Erythroblast (primary cell): ENCODE measurements at regions not wholly inside any gene's neighbourhood (a gene's known extent, or its start where the extent isn't known, plus 50 kb on each side); places are given as distances from the start of the nearest gene placed in this dataset.

Experiments
- DNase-seq, 2 experiments: peaks; one replicate each; lab custom pipeline; 2025; lab: John Stamatoyannopoulos, UW
- GATA1 ChIP-seq: IDR thresholded peaks from 2 replicates; pipeline ENCODE4 v1.6.1; 2011; ENCODE audit warnings: low read depth, mild to moderate bottlenecking, control low read depth, low read length, moderate library complexity
- POLR2A ChIP-seq: IDR thresholded peaks from 2 replicates; pipeline ENCODE4 v1.6.1; 2011; ENCODE audit warnings: mild to moderate bottlenecking, low read length

DNA sequence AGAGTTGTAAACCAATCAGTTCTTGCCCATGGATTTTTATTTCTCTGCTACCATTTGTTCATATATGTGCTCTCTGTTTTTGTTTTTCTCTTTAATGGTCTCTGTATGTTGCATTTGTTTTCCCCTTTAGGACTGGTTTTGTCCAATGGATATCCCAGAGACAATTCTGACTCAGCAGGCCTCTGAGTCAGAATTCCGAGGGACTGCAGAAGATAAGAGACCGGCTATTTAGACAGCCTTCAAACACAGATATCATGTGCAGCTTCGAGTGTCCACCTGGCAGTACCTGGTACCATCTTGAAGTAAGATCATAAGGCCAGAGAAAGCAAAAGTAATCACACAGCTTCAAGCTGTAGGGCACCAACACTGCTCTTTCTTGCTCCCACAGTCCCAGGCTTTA lies 125.5 kb downstream of the ELOVL4 start:
- no peak for TF ChIP-seq POLR2A
- TF ChIP-seq GATA1: no peak

DNA sequence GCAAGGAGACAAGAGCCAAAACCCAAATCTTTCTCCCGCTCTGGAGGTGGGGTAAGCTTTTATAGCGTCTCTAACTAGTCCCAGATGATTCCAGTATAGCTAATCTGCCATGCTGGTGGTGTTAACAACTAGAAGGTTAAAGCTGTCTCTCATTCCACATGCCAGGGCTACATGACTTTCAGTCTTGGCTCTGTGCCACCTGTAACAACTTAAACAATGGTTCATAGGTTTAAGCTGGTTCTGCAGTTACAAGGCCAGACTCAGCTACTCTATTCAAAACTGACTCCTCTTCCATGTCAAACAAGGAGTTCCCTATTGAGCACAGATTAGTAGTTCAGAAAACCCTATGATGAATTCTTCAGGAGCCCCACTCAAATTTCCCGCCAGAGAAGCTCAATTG lies 128.9 kb downstream of the ELOVL4 start:
- TF ChIP-seq POLR2A: no peak
- no peak for TF ChIP-seq GATA1
- DNase-seq: no peak

More for the DNA sequence above, 125.5 kb downstream of the ELOVL4 start:
- no peak for DNase-seq

DNA sequence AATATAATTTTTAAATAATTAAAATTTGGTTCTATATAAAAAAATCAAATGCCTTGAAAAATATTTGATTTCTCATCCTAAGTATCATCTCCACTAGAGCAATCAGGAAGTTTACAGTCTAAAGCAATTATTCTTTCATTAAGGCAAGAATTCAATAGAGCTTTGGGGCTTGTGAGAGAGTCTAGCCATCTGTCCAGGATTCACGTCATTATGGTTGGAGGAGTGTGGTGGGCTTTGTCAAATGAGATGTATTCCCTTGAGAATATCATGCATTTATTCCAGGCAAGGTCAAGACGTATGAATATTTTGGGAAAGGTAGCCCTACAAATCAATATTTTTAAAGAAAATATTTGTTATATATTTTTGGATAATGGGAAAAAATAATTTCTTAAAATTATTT lies 132.4 kb downstream of the ELOVL4 start:
- TF ChIP-seq POLR2A (no peak), GATA1 (no peak)
- DNase-seq: no peak

DNA sequence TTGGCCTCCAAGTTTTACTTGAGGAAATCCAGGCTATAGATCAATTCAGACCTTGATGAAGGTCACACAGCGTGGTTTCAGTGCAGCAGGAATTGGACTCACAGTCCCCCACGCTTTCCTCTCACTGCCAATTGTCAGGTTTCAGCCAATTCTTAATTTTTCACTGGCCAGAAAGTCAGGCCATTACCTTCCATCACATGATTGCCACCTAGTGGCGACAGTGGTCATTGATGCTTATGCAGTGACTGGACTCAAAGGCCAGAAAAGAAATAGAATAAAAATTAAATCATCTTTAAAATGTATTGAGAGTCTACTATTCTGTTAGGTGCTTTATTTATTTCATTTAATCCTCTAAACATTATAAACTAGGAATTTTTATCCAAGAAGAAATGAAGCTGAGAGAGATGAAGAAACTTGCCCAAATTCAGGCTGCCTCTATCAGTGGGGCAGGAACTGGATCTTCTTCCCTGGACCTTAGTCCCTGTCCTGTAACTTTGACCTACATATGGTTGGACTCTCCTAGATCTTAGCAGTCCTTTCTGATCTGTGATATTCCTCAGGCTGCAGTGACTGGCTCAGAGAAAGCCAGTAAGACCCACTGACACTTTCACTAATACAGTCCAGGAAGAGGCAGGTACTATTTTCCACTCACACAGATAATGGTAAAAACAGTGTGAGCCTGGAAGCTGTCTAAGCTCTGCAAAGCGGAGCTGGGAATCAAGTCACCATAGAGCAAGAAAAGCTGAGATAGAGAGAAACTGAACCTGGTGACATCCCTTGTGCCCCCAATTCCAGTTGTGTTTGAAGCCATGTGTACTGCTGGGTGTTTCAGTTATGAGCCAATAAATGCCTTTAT lies 133.3 kb downstream of the ELOVL4 start:
- no peak for TF ChIP-seq GATA1
- TF ChIP-seq POLR2A: no peak
- peak; percentile 54 to 69 for DNase-seq

DNA sequence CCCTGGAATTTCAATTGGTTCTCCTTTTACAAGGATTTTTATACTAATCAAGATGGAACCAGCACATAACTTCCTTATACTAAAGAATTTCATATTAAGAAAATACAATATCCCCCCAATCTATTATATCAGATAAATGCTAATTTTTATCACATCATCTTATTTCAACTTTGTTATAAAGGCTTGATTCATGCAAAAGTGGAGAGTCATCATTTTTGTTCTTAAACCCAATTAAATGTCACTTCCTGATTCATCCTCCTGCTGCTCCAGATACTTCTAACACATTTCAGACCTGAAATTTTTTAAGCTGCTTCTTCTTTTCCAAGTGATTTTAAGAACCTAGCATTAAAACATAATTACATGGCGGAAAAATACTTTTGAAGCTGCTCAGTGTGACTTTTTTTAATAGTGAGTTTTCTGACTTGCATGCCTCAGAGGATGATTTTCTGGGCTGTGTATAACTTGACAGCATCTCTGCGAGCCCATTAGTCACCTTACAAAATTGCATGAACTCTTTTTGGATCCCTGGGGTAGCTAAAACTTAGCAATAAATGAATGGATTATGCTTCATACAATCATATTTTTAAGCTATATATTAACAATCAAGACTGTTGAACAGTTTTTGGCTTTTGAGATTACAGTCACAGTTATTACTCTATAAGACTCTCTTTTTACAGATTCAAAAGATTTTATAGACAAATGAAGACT lies 134.1 kb downstream of the ELOVL4 start:
- TF ChIP-seq POLR2A (no peak), GATA1 (no peak)
- DNase-seq: no peak

DNA sequence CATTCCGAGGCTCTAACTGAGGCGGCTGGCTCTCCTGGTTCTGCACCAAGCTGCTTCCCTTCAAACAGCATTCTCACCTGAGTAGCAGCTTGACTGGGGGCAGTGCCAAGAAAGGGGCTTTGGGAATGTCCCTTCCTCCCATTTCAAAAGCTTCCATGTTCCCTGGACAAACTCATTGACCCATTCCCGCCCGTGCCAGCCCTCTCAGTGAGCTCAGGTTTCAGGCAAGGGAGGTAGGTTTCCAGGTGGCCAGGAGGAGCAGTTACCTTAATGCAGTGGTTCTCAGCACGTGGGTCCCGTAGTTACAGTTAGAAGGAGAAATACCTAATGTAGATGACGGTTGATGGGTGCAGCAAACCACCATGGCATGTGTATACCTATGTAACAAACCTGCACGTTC lies 135.2 kb downstream of the ELOVL4 start:
- TF ChIP-seq GATA1 (no peak), POLR2A (no peak)

DNA sequence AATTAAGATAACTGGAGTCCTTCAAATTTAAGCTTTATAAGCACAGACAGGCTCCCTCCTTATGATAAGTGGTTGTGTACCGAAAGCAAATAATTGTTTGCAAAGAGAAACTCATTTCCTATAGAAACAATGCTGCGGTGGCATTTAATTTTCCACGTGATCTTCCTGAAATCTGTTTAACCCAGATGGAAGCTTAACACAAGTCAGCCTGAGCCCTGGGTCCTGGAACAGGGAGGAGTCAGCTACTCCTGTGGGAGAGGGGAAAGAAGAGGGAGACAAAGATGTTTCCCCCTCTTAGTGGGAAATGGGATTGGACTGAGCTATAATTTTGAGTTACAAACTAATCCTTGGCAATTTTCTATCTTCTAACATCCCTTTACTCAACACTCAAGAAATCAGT lies 136.5 kb downstream of the ELOVL4 start:
- TF ChIP-seq GATA1 (no peak), POLR2A (no peak)
- no peak for DNase-seq

More for the DNA sequence above, 135.2 kb downstream of the ELOVL4 start:
- no peak for DNase-seq

DNA sequence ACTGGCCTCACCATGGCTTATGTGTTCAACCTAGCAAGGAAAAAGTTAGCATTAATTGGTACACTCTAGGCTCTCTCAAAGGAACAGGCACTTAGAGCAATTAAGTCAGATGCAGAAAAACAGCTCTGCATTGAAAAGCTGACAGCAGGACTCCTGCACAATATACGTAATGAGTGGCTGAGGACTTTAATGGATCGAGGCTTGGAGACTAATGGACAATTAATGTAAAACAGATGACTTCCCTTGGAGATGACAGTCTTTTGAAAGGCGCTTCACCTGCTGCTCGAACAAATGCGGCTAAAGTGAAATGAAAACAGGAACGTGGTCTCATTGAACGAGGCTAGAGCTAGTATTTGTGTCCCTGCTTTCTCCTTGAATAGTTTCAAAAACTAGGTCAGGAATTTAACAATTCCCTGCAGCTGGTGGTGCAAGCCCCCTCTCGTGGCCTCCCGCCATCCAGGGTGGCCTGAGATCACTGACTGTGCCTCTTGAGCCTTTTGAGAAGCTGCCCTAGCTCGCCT lies 137.1 kb downstream of the ELOVL4 start:
- TF ChIP-seq POLR2A (no peak), GATA1 (no peak)
- no peak for DNase-seq

DNA sequence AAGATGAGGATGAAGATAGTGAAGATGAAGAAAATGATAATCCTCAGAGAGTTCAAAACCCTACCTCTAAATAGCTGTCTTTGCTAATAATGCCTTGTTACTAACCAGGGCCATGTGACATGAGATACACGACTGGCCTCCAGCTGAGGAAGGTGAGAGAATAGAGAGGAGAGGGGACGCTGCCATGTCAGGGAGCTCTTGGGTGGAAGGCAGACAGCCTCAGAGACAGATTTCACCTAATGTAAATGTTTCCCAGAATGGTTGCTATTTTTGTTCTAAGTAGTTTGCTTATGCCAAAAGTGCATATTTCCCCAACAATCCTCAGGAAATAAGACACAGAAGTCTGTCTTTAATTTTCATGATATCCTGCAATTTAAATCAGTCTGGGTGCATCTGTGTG lies 138.4 kb downstream of the ELOVL4 start:
- no peak for TF ChIP-seq GATA1
- TF ChIP-seq POLR2A: no peak
- no peak for DNase-seq

DNA sequence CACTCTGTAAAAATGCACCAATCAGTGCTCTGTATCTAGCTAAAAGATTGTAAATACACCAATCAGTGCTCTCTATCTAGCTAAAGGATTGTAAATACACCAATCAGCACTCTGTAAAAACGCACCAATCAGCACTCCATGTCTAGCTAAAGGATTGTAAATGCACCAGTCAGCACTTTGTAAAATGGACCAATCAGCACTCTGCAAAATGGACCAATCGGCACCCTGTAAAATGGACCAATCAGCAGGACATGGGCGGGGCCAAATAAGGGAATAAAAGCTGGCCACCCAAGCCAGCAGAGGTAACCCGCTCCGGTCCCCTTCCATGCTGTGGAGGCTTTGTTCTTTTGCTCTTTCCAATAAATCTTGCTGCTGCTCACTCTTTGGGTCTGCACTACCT lies 140.7 kb downstream of the ELOVL4 start:
- peak; percentile 2 to 10 for DNase-seq

DNA sequence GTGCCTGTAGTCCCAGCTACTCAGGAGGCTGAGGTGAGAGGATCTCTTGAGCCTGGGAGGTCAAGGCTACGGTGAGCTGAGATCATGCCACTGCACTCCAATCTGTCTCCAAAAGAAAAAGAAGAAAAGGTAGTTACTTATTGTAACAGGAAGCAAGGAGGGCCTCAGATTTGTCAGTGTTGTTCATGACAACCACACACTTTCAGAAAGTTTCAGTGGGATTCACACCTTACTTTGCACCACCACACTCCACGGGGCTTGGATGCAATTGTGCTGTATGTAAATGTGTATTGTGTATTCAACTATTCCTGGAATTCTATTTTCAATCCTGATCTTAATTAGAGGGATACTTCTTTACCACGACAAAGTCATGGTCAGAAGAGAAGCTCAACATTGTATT lies 142.6 kb downstream of the ELOVL4 start:
- TF ChIP-seq POLR2A (no peak), GATA1 (no peak)
- DNase-seq: no peak

DNA sequence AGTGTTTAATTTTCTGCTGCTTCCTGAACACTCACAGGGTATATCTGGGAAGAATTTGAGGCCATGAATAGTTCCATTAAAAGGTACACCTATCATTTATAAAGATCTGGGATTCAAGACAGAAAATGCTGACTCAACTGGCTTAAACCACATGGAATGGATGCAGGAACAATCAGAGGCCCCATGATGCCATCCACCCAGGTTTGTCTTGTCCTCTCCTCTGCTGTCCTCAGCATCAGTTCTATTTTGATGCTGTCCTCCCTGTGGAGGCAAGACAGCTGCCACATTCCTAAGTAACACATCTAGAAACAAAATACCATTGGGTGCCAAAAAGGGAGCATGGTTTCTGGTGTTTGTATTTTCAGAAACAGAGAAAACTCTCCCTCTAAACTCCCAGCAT lies 143.4 kb downstream of the ELOVL4 start:
- no peak for TF ChIP-seq POLR2A
- no peak for TF ChIP-seq GATA1
- DNase-seq: no peak

DNA sequence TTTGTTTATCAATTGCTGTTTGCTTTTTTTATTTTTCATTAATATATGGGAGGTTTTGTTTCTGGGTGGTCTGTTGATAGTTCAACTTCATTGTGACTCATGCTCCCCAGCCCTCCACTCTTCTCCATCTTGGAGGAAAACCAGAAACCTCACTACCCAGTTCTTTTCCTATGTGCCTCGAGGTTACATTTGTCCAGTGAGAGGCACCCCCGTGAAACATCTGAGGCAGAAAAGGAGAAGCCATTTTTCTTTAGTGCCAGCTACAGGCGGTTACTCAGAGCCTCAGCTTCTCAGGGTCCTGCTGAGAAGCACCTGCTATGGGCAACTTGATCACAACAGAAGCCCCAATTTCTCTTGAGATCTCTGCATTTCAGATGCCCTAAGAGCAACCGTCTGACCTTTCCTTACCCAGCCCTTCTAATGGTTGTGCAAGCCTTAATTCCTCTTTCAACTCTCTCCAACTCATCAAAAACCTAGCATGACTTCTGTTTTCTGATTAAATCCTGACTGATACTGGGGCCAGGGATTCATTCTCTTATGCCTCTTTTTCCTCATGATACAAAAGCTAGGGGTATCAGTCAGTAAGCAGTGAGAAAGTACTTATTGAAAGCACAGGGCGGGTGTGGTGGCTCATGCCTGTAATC lies 144.6 kb downstream of the ELOVL4 start:
- DNase-seq: no peak
- TF ChIP-seq POLR2A (no peak), GATA1 (no peak)

DNA sequence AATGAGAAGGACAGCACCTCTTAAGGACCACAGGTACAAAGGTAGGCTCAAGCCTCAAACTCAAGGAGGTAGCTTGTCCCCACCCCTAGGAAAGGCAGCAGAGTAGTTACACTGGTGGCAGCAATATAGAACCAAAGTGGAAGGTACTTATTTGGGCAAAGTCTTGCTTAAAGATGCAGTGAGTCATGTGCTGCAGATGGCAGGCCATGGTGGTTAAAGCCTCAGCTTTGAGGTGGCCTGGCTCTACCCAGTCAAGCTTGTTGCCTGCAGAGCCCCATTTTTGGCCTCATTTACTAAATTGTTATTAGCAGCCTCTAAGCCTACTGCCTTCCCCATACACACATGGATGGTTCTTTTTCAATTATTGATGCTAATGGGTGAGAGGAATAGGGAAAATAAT lies 146.0 kb downstream of the ELOVL4 start:
- DNase-seq: no peak
- TF ChIP-seq GATA1 (no peak), POLR2A (no peak)
